ENCODE measurements at regions not wholly inside any gene's neighbourhood (a gene's known extent, or its start where the extent isn't known, plus 50 kb on each side); places are given as distances from the start of the nearest gene placed in this dataset.

- ATAC-seq: no peak
- Mint-ChIP-seq H3K36me3 (no peaks in the 10 kb centered on the region), H3K9me3 (no peaks in the 10 kb centered on the region), H3K4me3 (no peak overlapping the region), H3K4me1 (no peaks in the 10 kb centered on the region), H3K27ac (no peak overlapping the region)
- no peak for DNase-seq (ENCODE audit: low spot score in 2 of 2)
Measured at GRCh38 chr2:128631698-128632500, 313.2 kb upstream of the HS6ST1 start.

- ATAC-seq (no peak), DNase-seq (ENCODE audit: low spot score in 2 of 2) (no peak)
- Mint-ChIP-seq H3K4me1 (no peaks in the 10 kb centered on the region), H3K4me3 (no peak overlapping the region), H3K27ac (no peak overlapping the region), H3K36me3 (no peaks in the 10 kb centered on the region), H3K9me3 (no peaks in the 10 kb centered on the region)
Measured at GRCh38 chr2:128632501-128632800, 313.8 kb upstream of the HS6ST1 start.

GRCh38 chr2:128633501-128633900, 314.8 kb upstream of the HS6ST1 start:
- DNase-seq (ENCODE audit: low spot score in 2 of 2): no peak
- Mint-ChIP-seq H3K27ac (no peak overlapping the region), H3K36me3 (no peaks in the 10 kb centered on the region), H3K4me3 (no peak overlapping the region), H3K4me1 (no peaks in the 10 kb centered on the region), H3K9me3 (no peaks in the 10 kb centered on the region)
- ATAC-seq: no peak

- H3K27ac Mint-ChIP-seq: no peak overlapping the region
- no peaks in the 10 kb centered on the region for H3K4me1 Mint-ChIP-seq
- no peaks in the 10 kb centered on the region for H3K36me3 Mint-ChIP-seq
- H3K9me3 Mint-ChIP-seq: no peaks in the 10 kb centered on the region
- DNase-seq (ENCODE audit: low spot score in 2 of 2): no peak
- ATAC-seq: no peak
- H3K4me3 Mint-ChIP-seq: no peak overlapping the region
Measured at GRCh38 chr2:128635361-128635900, 316.8 kb upstream of the HS6ST1 start.

GRCh38 chr2:128636802-128637147, 318.1 kb upstream of the HS6ST1 start:
- H3K4me1 Mint-ChIP-seq: no peaks in the 10 kb centered on the region
- DNase-seq (ENCODE audit: low spot score in 2 of 2) (no peak), ATAC-seq (no peak)
- no peak overlapping the region for H3K4me3 Mint-ChIP-seq
- no peaks in the 10 kb centered on the region for H3K36me3 Mint-ChIP-seq
- H3K9me3 Mint-ChIP-seq: no peaks in the 10 kb centered on the region
- H3K27ac Mint-ChIP-seq: no peak overlapping the region

GRCh38 chr2:128637481-128638155, 318.9 kb upstream of the HS6ST1 start:
- H3K9me3 Mint-ChIP-seq: no peaks in the 10 kb centered on the region
- H3K36me3 Mint-ChIP-seq: no peaks in the 10 kb centered on the region
- no peak overlapping the region for H3K4me3 Mint-ChIP-seq
- ATAC-seq (no peak), DNase-seq (ENCODE audit: low spot score in 2 of 2) (no peak)
- H3K27ac Mint-ChIP-seq: no peak overlapping the region
- no peaks in the 10 kb centered on the region for H3K4me1 Mint-ChIP-seq

- no peaks in the 10 kb centered on the region for H3K4me1 Mint-ChIP-seq
- H3K4me3 Mint-ChIP-seq: no peak overlapping the region
- no peak for ATAC-seq
- DNase-seq (ENCODE audit: low spot score in 2 of 2): no peak
- no peaks in the 10 kb centered on the region for H3K9me3 Mint-ChIP-seq
- H3K27ac Mint-ChIP-seq: no peak overlapping the region
- H3K36me3 Mint-ChIP-seq: no peaks in the 10 kb centered on the region
Measured at GRCh38 chr2:128638341-128639119, 319.9 kb upstream of the HS6ST1 start.

- ATAC-seq (no peak), DNase-seq (ENCODE audit: low spot score in 2 of 2) (no peak)
- H3K27ac Mint-ChIP-seq: no peak overlapping the region
- no peaks in the 10 kb centered on the region for H3K4me1 Mint-ChIP-seq
- no peaks in the 10 kb centered on the region for H3K36me3 Mint-ChIP-seq
- H3K9me3 Mint-ChIP-seq: no peaks in the 10 kb centered on the region
- no peak overlapping the region for H3K4me3 Mint-ChIP-seq
Measured at GRCh38 chr2:128639120-128639477, 320.4 kb upstream of the HS6ST1 start.

GRCh38 chr2:128639693-128640092, 321.0 kb upstream of the HS6ST1 start:
- Mint-ChIP-seq H3K36me3 (no peaks in the 10 kb centered on the region), H3K27ac (no peak overlapping the region), H3K4me1 (no peaks in the 10 kb centered on the region), H3K4me3 (no peak overlapping the region), H3K9me3 (no peaks in the 10 kb centered on the region)
- DNase-seq (ENCODE audit: low spot score in 2 of 2) (no peak), ATAC-seq (no peak)

GRCh38 chr2:128640166-128640844, 321.6 kb upstream of the HS6ST1 start:
- no peaks in the 10 kb centered on the region for H3K9me3 Mint-ChIP-seq
- DNase-seq (ENCODE audit: low spot score in 2 of 2) (no peak), ATAC-seq (no peak)
- no peaks in the 10 kb centered on the region for H3K4me1 Mint-ChIP-seq
- H3K27ac Mint-ChIP-seq: no peak overlapping the region
- no peak overlapping the region for H3K4me3 Mint-ChIP-seq
- H3K36me3 Mint-ChIP-seq: no peaks in the 10 kb centered on the region

GRCh38 chr2:128640845-128641360, 322.2 kb upstream of the HS6ST1 start:
- ATAC-seq: no peak
- no peaks in the 10 kb centered on the region for H3K36me3 Mint-ChIP-seq
- no peaks in the 10 kb centered on the region for H3K9me3 Mint-ChIP-seq
- DNase-seq (ENCODE audit: low spot score in 2 of 2): no peak
- no peak overlapping the region for H3K4me3 Mint-ChIP-seq
- no peak overlapping the region for H3K27ac Mint-ChIP-seq
- no peaks in the 10 kb centered on the region for H3K4me1 Mint-ChIP-seq

- Mint-ChIP-seq H3K4me1 (no peaks in the 10 kb centered on the region), H3K27ac (no peak overlapping the region), H3K9me3 (no peaks in the 10 kb centered on the region), H3K36me3 (no peaks in the 10 kb centered on the region), H3K4me3 (no peak overlapping the region)
- DNase-seq (ENCODE audit: low spot score in 2 of 2) (no peak), ATAC-seq (no peak)
Measured at GRCh38 chr2:128641421-128642080, 322.9 kb upstream of the HS6ST1 start.

GRCh38 chr2:128642316-128642715, 323.6 kb upstream of the HS6ST1 start:
- Mint-ChIP-seq H3K4me3 (no peak overlapping the region), H3K9me3 (no peaks in the 10 kb centered on the region), H3K4me1 (no peaks in the 10 kb centered on the region), H3K36me3 (no peaks in the 10 kb centered on the region), H3K27ac (no peak overlapping the region)
- DNase-seq (ENCODE audit: low spot score in 2 of 2) (no peak), ATAC-seq (no peak)

GRCh38 chr2:128642821-128643220, 324.2 kb upstream of the HS6ST1 start:
- no peaks in the 10 kb centered on the region for H3K36me3 Mint-ChIP-seq
- H3K4me3 Mint-ChIP-seq: no peak overlapping the region
- H3K27ac Mint-ChIP-seq: no peak overlapping the region
- no peak for DNase-seq (ENCODE audit: low spot score in 2 of 2)
- ATAC-seq: no peak
- H3K4me1 Mint-ChIP-seq: no peaks in the 10 kb centered on the region
- H3K9me3 Mint-ChIP-seq: no peaks in the 10 kb centered on the region

All from stimulated activated effector memory CD8-positive, alpha-beta T cell treated with anti-CD3 and anti-CD28 coated beads, Interleukin-12 subunit alpha, Interleukin-12 subunit beta, amount 100 ng/mL, for 72 hours (primary cell).